Neural progenitor cell (in vitro differentiated cells): ENCODE measurements at regions not wholly inside any gene's neighbourhood (a gene's known extent, or its start where the extent isn't known, plus 50 kb on each side); places are given as distances from the start of the nearest gene placed in this dataset.
"Not testable (repeated sequence)": the region's sequence is repeated elsewhere in the genome, so short reads cannot be mapped to it uniquely, and the experiment has no call there.

Experiments
- EZH2 ChIP-seq: fragments of 200-600 bp; sonication (generic); IDR thresholded peaks from 2 replicates; pipeline ENCODE4 v1.6.1; 2017; ENCODE audit warnings: antibody characterized with exemption, mild to moderate bottlenecking, moderate library complexity
- EZH2phosphoT487 ChIP-seq: fragments of 200-600 bp; sonication (generic); IDR thresholded peaks from 2 replicates; pipeline ENCODE4 v1.6.1; 2017; ENCODE audit warnings: antibody characterized with exemption
- TF ChIP-seq, protein P1 (sequence below): fragments of 200-600 bp; sonication (generic); IDR thresholded peaks from 2 replicates; pipeline ENCODE4 v1.5.1; 2017; ENCODE audit warnings: antibody characterized with exemption, mild to moderate bottlenecking

- TF ChIP-seq, protein P1, sequence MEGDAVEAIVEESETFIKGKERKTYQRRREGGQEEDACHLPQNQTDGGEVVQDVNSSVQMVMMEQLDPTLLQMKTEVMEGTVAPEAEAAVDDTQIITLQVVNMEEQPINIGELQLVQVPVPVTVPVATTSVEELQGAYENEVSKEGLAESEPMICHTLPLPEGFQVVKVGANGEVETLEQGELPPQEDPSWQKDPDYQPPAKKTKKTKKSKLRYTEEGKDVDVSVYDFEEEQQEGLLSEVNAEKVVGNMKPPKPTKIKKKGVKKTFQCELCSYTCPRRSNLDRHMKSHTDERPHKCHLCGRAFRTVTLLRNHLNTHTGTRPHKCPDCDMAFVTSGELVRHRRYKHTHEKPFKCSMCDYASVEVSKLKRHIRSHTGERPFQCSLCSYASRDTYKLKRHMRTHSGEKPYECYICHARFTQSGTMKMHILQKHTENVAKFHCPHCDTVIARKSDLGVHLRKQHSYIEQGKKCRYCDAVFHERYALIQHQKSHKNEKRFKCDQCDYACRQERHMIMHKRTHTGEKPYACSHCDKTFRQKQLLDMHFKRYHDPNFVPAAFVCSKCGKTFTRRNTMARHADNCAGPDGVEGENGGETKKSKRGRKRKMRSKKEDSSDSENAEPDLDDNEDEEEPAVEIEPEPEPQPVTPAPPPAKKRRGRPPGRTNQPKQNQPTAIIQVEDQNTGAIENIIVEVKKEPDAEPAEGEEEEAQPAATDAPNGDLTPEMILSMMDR = not testable (repeated sequence)
- not testable (repeated sequence) for TF ChIP-seq EZH2, EZH2phosphoT487
Observed at GRCh38 chr9:63781817-63782439, 1503.1 kb downstream of the FOXD4L5 start.
